ENCODE measurements at regions not wholly inside any gene's neighbourhood (a gene's known extent, or its start where the extent isn't known, plus 50 kb on each side); places are given as distances from the start of the nearest gene placed in this dataset.

GRCh38 chr2:129711816-129712675 is 267.4 kb upstream of the RAB6C start:
- Histone ChIP-seq H3K4me2 (ENCODE audit: extremely low read depth, insufficient read depth, low read length) (no peak overlapping the region), H3K9me3 (ENCODE audit: control insufficient read depth, insufficient read depth, low read depth, low read length) (no peaks in the 10 kb centered on the region), H2AFZ (ENCODE audit: low read length) (no peak overlapping the region), H3K4me3 (replicated peaks in 1 of 4; ENCODE audit: control extremely low read depth in 1 of 4, insufficient read depth in 1 of 4, low read depth in 3 of 4, low read length in 4 of 4) (no peak overlapping the region), H3K27ac (ENCODE audit: insufficient read depth, low read length) (no peak overlapping the region), H3K4me1 (ENCODE audit: control insufficient read depth, extremely low read depth, insufficient read depth, low read length) (no peaks in the 10 kb centered on the region), H3K79me2 (ENCODE audit: control insufficient read depth, insufficient read depth, low read length) (no peaks in the 10 kb centered on the region), H3K36me3 (ENCODE audit: control insufficient read depth, insufficient read depth, low read length) (no peaks in the 10 kb centered on the region), H3K9ac (ENCODE audit: insufficient read depth, low read length) (no peak overlapping the region), H3K27me3 (ENCODE audit: control insufficient read depth, insufficient read depth, low read length) (no peaks in the 10 kb centered on the region), H4K20me1 (ENCODE audit: control insufficient read depth, extremely low read depth, insufficient read depth, low read length) (no peaks in the 10 kb centered on the region)
- DNase-seq (ENCODE audit: low read depth in 2 of 2) = no peak
- no peak for TF ChIP-seq EZH2 (IDR thresholded peaks at IDR 0.05; ENCODE audit: low read length, missing control alignments)
- TF ChIP-seq, protein P1, sequence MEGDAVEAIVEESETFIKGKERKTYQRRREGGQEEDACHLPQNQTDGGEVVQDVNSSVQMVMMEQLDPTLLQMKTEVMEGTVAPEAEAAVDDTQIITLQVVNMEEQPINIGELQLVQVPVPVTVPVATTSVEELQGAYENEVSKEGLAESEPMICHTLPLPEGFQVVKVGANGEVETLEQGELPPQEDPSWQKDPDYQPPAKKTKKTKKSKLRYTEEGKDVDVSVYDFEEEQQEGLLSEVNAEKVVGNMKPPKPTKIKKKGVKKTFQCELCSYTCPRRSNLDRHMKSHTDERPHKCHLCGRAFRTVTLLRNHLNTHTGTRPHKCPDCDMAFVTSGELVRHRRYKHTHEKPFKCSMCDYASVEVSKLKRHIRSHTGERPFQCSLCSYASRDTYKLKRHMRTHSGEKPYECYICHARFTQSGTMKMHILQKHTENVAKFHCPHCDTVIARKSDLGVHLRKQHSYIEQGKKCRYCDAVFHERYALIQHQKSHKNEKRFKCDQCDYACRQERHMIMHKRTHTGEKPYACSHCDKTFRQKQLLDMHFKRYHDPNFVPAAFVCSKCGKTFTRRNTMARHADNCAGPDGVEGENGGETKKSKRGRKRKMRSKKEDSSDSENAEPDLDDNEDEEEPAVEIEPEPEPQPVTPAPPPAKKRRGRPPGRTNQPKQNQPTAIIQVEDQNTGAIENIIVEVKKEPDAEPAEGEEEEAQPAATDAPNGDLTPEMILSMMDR (conservative IDR thresholded peaks at IDR 0.05 in 1 of 2, IDR thresholded peaks at IDR 0.05 in 1 of 2; ENCODE audit: low read depth in 1 of 2, low read length in 2 of 2) = no peak

- Histone ChIP-seq H3K4me3 (replicated peaks in 1 of 4; ENCODE audit: control extremely low read depth in 1 of 4, insufficient read depth in 1 of 4, low read depth in 3 of 4, low read length in 4 of 4) (no peak overlapping the region), H3K9me3 (ENCODE audit: control insufficient read depth, insufficient read depth, low read depth, low read length) (no peaks in the 10 kb centered on the region), H3K9ac (ENCODE audit: insufficient read depth, low read length) (no peak overlapping the region), H4K20me1 (ENCODE audit: control insufficient read depth, extremely low read depth, insufficient read depth, low read length) (no peaks in the 10 kb centered on the region), H2AFZ (ENCODE audit: low read length) (no peak overlapping the region), H3K27me3 (ENCODE audit: control insufficient read depth, insufficient read depth, low read length) (no peaks in the 10 kb centered on the region), H3K79me2 (ENCODE audit: control insufficient read depth, insufficient read depth, low read length) (no peaks in the 10 kb centered on the region), H3K36me3 (ENCODE audit: control insufficient read depth, insufficient read depth, low read length) (no peaks in the 10 kb centered on the region), H3K4me1 (ENCODE audit: control insufficient read depth, extremely low read depth, insufficient read depth, low read length) (no peaks in the 10 kb centered on the region), H3K4me2 (ENCODE audit: extremely low read depth, insufficient read depth, low read length) (no peak overlapping the region), H3K27ac (ENCODE audit: insufficient read depth, low read length) (no peak overlapping the region)
- DNase-seq (ENCODE audit: low read depth in 2 of 2) = no peak
- TF ChIP-seq EZH2 (IDR thresholded peaks at IDR 0.05; ENCODE audit: low read length, missing control alignments) = no peak
- TF ChIP-seq, protein P1 (conservative IDR thresholded peaks at IDR 0.05 in 1 of 2, IDR thresholded peaks at IDR 0.05 in 1 of 2; ENCODE audit: low read depth in 1 of 2, low read length in 2 of 2) = no peak
Observed at GRCh38 chr2:129712676-129712985, 266.8 kb upstream of the RAB6C start.

- no peaks in the 10 kb centered on the region for H4K20me1 ChIP-seq (ENCODE audit: control insufficient read depth, extremely low read depth, insufficient read depth, low read length)
- H3K79me2 ChIP-seq (ENCODE audit: control insufficient read depth, insufficient read depth, low read length) = no peaks in the 10 kb centered on the region
- H3K4me3 ChIP-seq (replicated peaks in 1 of 4; ENCODE audit: control extremely low read depth in 1 of 4, insufficient read depth in 1 of 4, low read depth in 3 of 4, low read length in 4 of 4) = no peak overlapping the region
- no peaks in the 10 kb centered on the region for H3K36me3 ChIP-seq (ENCODE audit: control insufficient read depth, insufficient read depth, low read length)
- H3K9me3 ChIP-seq (ENCODE audit: control insufficient read depth, insufficient read depth, low read depth, low read length) = no peaks in the 10 kb centered on the region
- no peak for DNase-seq (ENCODE audit: low read depth in 2 of 2)
- no peaks in the 10 kb centered on the region for H3K27me3 ChIP-seq (ENCODE audit: control insufficient read depth, insufficient read depth, low read length)
- no peak overlapping the region for H3K9ac ChIP-seq (ENCODE audit: insufficient read depth, low read length)
- H3K4me1 ChIP-seq (ENCODE audit: control insufficient read depth, extremely low read depth, insufficient read depth, low read length) = no peaks in the 10 kb centered on the region
- H3K4me2 ChIP-seq (ENCODE audit: extremely low read depth, insufficient read depth, low read length) = no peak overlapping the region
- H3K27ac ChIP-seq (ENCODE audit: insufficient read depth, low read length) = no peak overlapping the region
- H2AFZ ChIP-seq (ENCODE audit: low read length) = no peak overlapping the region
- TF ChIP-seq EZH2 (IDR thresholded peaks at IDR 0.05; ENCODE audit: low read length, missing control alignments) = no peak
- TF ChIP-seq, protein P1 (conservative IDR thresholded peaks at IDR 0.05 in 1 of 2, IDR thresholded peaks at IDR 0.05 in 1 of 2; ENCODE audit: low read depth in 1 of 2, low read length in 2 of 2) = no peak
Observed at GRCh38 chr2:129713337-129713736, 266.1 kb upstream of the RAB6C start.
